ENCODE measurements at regions not wholly inside any gene's neighbourhood (a gene's known extent, or its start where the extent isn't known, plus 50 kb on each side); places are given as distances from the start of the nearest gene placed in this dataset.

DNA sequence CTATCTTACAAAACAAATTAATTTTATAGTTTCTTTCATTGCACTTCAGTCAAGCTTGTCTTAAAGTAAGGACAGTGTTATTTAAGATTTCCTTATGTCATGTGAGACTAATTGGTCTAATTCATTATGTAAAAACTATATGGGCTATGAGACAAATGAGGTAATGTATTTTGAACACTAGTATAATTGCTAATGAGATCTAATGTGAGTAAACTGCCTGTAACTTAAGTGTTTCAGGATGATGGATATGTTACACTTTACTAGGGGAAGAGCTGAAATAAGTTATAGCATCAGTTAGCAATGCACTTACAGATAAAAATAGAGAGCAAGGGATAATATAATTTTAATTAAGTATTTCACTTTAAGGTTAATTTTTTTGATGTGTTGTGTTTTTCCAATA is 386.3 kb upstream of the MAP3K7 start:
- Histone ChIP-seq H3K36me3 (no peaks in the 10 kb centered on the region), H3K9me3 (no peaks in the 10 kb centered on the region), H3K4me3 (no peak overlapping the region), H3K27ac (no peak overlapping the region), H3K27me3 (no peaks in the 10 kb centered on the region), H3K4me1 (no peaks in the 10 kb centered on the region)
- DNase-seq: no peak
- TF ChIP-seq, protein P1, sequence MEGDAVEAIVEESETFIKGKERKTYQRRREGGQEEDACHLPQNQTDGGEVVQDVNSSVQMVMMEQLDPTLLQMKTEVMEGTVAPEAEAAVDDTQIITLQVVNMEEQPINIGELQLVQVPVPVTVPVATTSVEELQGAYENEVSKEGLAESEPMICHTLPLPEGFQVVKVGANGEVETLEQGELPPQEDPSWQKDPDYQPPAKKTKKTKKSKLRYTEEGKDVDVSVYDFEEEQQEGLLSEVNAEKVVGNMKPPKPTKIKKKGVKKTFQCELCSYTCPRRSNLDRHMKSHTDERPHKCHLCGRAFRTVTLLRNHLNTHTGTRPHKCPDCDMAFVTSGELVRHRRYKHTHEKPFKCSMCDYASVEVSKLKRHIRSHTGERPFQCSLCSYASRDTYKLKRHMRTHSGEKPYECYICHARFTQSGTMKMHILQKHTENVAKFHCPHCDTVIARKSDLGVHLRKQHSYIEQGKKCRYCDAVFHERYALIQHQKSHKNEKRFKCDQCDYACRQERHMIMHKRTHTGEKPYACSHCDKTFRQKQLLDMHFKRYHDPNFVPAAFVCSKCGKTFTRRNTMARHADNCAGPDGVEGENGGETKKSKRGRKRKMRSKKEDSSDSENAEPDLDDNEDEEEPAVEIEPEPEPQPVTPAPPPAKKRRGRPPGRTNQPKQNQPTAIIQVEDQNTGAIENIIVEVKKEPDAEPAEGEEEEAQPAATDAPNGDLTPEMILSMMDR (IDR thresholded peaks at IDR 0.05): no peak
- intact Hi-C loops (cut with DNase I; ENCODE audit: low total_unique reads): no loop called here

DNA sequence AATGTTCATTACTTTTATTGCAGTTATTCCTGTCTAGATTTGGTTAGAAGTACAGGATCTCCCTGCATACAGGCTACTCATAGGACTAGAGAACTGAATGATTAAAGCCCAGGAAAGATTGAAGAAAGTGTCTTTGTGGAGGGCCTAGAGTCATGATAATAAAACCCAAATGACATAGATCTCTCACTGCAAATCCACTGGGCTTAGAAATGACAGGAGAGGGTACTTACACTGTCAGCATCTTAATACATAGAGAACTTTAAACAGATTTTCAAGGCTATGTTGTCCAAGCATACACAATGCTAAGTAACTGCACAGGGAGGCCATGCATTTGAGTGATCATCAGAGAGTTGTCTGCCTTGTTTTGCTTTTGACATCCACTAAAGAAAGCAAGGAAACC is 383.8 kb upstream of the MAP3K7 start:
- no peak overlapping the region for H3K4me3 ChIP-seq
- no peaks in the 10 kb centered on the region for H3K9me3 ChIP-seq
- no peak for DNase-seq
- no peaks in the 10 kb centered on the region for H3K27me3 ChIP-seq
- no peaks in the 10 kb centered on the region for H3K4me1 ChIP-seq
- TF ChIP-seq, protein P1 (IDR thresholded peaks at IDR 0.05): no peak
- H3K36me3 ChIP-seq: no peaks in the 10 kb centered on the region
- intact Hi-C loops (cut with DNase I; ENCODE audit: low total_unique reads): no loop called here
- no peak overlapping the region for H3K27ac ChIP-seq

- no peaks in the 10 kb centered on the region for H3K9me3 ChIP-seq
- DNase-seq: no peak
- intact Hi-C loops (cut with DNase I; ENCODE audit: low total_unique reads): no loop called here
- no peaks in the 10 kb centered on the region for H3K27me3 ChIP-seq
- no peak overlapping the region for H3K27ac ChIP-seq
- H3K4me1 ChIP-seq: no peaks in the 10 kb centered on the region
- TF ChIP-seq, protein P1 (IDR thresholded peaks at IDR 0.05): no peak
- no peak overlapping the region for H3K4me3 ChIP-seq
- H3K36me3 ChIP-seq: no peaks in the 10 kb centered on the region
These were observed 380.6 kb upstream of the MAP3K7 start for GRCh38 chr6:90967471-90967870.

DNA sequence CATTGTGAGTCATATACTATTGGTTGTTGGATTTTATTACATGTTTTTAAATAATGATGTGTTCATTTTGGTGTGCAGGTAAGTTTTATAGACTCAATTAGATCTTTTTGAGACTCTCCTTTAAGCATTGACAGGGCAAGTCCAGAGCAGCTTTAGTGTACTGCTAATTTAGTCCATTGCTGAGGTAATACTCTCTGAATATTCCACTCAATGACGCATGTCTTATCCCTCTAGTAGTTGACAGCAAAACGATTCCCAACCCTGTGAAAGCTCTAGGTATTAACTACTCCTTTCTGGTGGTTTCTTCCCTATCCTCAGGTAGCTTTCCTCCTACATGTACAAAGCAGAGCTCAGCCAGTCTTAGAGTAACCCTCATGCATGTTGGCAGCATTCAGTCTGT is 373.5 kb upstream of the MAP3K7 start:
- TF ChIP-seq, protein P1 (IDR thresholded peaks at IDR 0.05): no peak
- H3K4me3 ChIP-seq: no peak overlapping the region
- H3K36me3 ChIP-seq: no peaks in the 10 kb centered on the region
- H3K27me3 ChIP-seq: no peaks in the 10 kb centered on the region
- H3K9me3 ChIP-seq: no peaks in the 10 kb centered on the region
- no peak for DNase-seq
- no peak overlapping the region for H3K27ac ChIP-seq
- intact Hi-C loops (cut with DNase I; ENCODE audit: low total_unique reads): no loop called here
- H3K4me1 ChIP-seq: no peaks in the 10 kb centered on the region

DNA sequence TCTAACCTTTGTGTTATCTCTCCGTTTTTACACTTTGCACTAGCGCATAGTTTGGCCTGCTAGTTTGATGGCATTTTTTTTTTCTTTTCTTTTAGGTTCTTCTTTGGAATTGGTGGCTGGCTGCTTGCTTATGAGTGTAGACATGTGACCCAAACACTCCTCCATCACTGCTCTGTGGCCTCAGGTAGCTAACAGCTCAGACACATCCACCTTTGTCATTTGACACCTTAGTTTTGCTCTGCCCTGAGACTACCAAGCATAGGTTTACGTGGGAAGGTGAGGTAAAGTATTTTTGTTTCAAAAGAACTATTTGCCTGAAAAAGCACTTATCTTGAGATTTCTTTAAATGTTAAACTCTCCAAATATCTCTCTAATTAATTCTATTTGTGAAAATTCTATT is 368.4 kb upstream of the MAP3K7 start:
- no peaks in the 10 kb centered on the region for H3K36me3 ChIP-seq
- no peak overlapping the region for H3K27ac ChIP-seq
- no peaks in the 10 kb centered on the region for H3K9me3 ChIP-seq
- H3K4me1 ChIP-seq: no peaks in the 10 kb centered on the region
- no peak for DNase-seq
- TF ChIP-seq, protein P1 (IDR thresholded peaks at IDR 0.05): no peak
- H3K27me3 ChIP-seq: no peaks in the 10 kb centered on the region
- H3K4me3 ChIP-seq: no peak overlapping the region
- intact Hi-C loops (cut with DNase I; ENCODE audit: low total_unique reads): no loop called here
